T47D (cell line): ENCODE measurements at regions not wholly inside any gene's neighbourhood (a gene's known extent, or its start where the extent isn't known, plus 50 kb on each side); places are given as distances from the start of the nearest gene placed in this dataset.

Source experiments
- DNase-seq, 2 experiments: peaks; one replicate each; pipeline versions ENCODE4 v3.0.0 to v3.0.0-alpha.2; 2011 to 2012; ENCODE audit warnings: low read depth in 1 of 2, low spot score in 1 of 2
- JUND ChIP-seq: IDR thresholded peaks from 2 replicates; pipeline ENCODE4 v1.6.1; 2012; ENCODE audit warnings: low read depth
- in situ Hi-C: cut with HindIII; loops from 2 replicates; pipeline ENCODE4 v1.10.0; 2016; ENCODE audit warnings: low sequenced_read_pairs, low pct_unique_long_range_greater_than_20kb

GRCh38 chr13:84077271-84077670 is 195.0 kb upstream of the SLITRK1 start:
- DNase-seq = no peak
- in situ Hi-C loops = no loop called here
- TF ChIP-seq JUND = no peak

GRCh38 chr13:84076280-84076679 is 194.0 kb upstream of the SLITRK1 start:
- TF ChIP-seq JUND = no peak
- in situ Hi-C loops = no loop called here
- no peak for DNase-seq

DNA sequence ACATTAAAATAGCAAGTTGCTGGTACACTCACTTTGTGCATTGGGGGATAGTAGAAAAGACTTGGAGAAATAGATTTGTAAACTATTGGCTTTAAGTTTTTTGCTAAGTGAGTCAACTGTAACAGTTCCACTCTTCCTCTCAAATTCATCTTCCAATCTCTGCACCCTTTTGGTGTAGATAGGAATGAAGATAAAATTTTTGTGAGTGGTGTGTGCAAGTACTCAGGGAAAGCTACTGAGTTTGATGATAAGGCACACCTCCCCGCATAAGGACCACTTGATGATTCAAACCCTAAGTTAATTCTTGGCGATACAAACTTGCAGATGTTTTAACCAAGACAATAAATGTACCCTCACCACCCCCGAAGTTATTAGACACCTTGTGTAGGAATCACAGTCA is 168.3 kb upstream of the SLITRK1 start:
- in situ Hi-C loops = no loop called here
- no peak for TF ChIP-seq JUND
- no peak for DNase-seq

- no peak for DNase-seq
- no peak for TF ChIP-seq JUND
- in situ Hi-C loops = no loop called here
Measured at GRCh38 chr13:84049443-84050219, 167.4 kb upstream of the SLITRK1 start.

GRCh38 chr13:84044805-84045204 is 162.5 kb upstream of the SLITRK1 start:
- no peak for DNase-seq
- no peak for TF ChIP-seq JUND
- in situ Hi-C loops = no loop called here

DNA sequence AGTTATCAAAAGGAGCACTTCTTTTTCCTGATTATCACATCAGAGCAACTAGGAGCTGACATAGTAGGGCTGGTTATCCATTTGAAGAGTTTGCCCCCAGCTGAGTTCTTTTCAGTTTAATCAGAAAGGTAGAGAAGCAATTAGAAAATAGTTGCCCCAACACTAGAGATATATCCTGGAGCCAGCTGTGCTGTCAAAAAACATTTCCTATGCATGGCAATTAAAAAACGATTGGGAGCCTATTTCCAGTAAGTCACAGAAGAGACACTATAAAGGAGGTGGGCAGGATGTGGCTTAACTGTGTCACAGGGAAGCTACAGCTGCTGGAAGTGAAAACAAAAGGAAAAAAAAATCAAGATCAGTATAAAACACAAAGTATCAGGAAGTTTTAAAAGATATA is 155.7 kb upstream of the SLITRK1 start:
- no peak for TF ChIP-seq JUND
- in situ Hi-C loops = no loop called here
- DNase-seq = no peak

GRCh38 chr13:84032116-84032515 is 149.8 kb upstream of the SLITRK1 start:
- no peak for TF ChIP-seq JUND

GRCh38 chr13:84031120-84031519 is 148.8 kb upstream of the SLITRK1 start:
- no peak for DNase-seq
- in situ Hi-C loops = no loop called here
- no peak for TF ChIP-seq JUND

More at GRCh38 chr13:84032116-84032515, 149.8 kb upstream of the SLITRK1 start:
- no peak for DNase-seq
- in situ Hi-C loops = no loop called here

DNA sequence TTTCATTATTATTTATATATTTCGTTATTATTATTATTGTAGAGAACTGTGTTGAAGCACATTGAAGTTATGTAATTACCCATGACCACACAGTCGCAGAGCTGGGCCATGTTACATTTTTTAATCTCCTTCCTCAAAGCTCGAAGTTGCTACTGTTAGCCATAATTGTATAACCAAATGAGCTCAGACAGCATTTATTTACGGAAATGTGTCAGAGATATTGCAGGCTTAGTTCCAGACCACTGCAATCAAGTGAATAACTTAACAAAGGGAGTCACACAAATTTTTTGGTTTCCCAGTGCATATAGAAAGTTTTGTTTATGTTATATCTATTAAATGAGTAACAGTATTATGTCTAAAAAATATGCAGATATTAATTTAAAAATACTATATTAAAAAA is 147.1 kb upstream of the SLITRK1 start:
- TF ChIP-seq JUND = no peak
- DNase-seq = no peak

GRCh38 chr13:84025824-84026223 is 143.6 kb upstream of the SLITRK1 start:
- no peak for TF ChIP-seq JUND
- in situ Hi-C loops = no loop called here
- no peak for DNase-seq

More for the DNA sequence above, 147.1 kb upstream of the SLITRK1 start:
- in situ Hi-C loops = no loop called here

DNA sequence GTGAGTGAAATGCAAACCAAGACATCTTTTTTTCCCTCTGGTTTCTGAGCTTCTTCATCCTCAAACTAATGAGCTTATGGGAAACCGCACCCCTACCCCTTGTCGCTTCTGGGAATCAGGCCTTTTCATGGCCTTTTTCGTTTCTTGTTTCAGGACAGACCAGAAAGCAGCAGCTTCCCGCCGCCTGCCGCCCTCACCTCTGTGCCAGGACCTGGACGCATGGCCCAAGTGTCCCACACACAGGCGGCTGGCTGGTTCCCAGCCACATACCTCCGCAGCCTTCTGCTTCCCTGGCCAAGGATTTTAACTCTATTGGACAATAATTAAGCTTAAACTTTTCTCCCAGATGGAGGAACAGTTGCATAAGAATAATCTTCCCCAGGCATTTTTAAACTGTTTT is 114.1 kb upstream of the SLITRK1 start:
- no peak for DNase-seq
- in situ Hi-C loops = no loop called here
- no peak for TF ChIP-seq JUND

GRCh38 chr13:83995930-83996329 is 113.7 kb upstream of the SLITRK1 start:
- no peak for TF ChIP-seq JUND
- in situ Hi-C loops = no loop called here
- no peak for DNase-seq

DNA sequence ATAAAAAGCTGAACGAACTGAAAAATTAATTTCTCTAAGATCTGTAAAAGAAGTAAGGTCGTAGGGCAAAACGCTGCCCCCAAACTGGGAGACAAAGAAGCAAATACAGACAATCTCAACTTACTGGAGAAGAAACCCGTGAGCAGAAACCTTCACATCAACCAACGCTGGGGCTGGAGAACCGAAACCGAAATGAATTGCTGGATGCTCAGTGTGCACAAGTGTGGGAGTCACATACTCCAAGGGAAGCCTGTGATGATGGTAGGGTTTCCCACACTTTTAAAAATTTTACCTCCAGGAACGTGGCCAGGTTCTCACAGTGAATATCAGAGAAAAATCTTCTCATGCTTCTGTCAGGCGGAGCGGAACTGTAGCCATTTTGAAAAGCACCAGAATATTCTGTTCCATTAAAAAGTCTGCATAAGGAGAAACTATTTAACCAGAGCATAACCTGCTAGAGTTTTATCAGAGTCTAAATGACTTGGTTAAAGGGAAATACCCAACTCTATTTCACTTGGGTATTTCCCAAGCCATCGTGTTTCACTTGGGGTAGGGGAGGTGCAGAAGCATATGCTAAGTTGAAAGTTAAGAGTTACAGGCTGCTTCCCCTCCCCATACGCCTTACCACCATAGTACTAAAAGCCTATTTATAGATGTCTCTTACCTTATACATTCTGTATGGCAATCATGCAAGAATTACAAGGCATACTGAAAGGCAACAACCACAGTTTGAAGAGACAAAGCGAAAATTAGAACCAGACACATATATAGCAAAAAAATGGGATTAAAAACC is 110.5 kb upstream of the SLITRK1 start:
- in situ Hi-C loops = no loop called here
- no peak for TF ChIP-seq JUND
- no peak for DNase-seq
